GM19467 (cell line): ENCODE measurements at regions not wholly inside any gene's neighbourhood (a gene's known extent, or its start where the extent isn't known, plus 50 kb on each side); places are given as distances from the start of the nearest gene placed in this dataset.

ENCODE experiments used
- ATAC-seq: cut with Tn5 transposase; IDR thresholded peaks from one replicate; pipeline ENCODE4 v1.9.1; 2021; ENCODE audit warnings: mild to moderate bottlenecking, moderate library complexity; ENCODE audit not compliant: unreplicated experiment

GRCh38 chr6:132003516-132004178 lies 52.5 kb upstream of the CCN2 start:
- no peak for ATAC-seq
